KMS-11 (cell line): ENCODE measurements at regions not wholly inside any gene's neighbourhood (a gene's known extent, or its start where the extent isn't known, plus 50 kb on each side); places are given as distances from the start of the nearest gene placed in this dataset.

Experiments used
- H2AFZ ChIP-seq: fragments of 200-600 bp; sonication (generic); 2 replicates; pipeline ENCODE4 v1.6.1; 2016; ENCODE audit warnings: antibody characterized with exemption, mixed run types, low read depth
- H3K27ac ChIP-seq: fragments of 200-600 bp; sonication (generic); 2 replicates; pipeline ENCODE4 v1.6.1; 2016; ENCODE audit warnings: mild to moderate bottlenecking, mixed run types
- H3K27me3 ChIP-seq: fragments of 200-600 bp; sonication (generic); 2 replicates; pipeline ENCODE4 v1.6.1; 2017; ENCODE audit warnings: mild to moderate bottlenecking, low read depth, mixed run types, moderate library complexity; ENCODE audit not compliant: insufficient read depth
- H3K36me3 ChIP-seq: fragments of 200-600 bp; sonication (generic); 2 replicates; pipeline ENCODE4 v1.6.1; 2017; ENCODE audit warnings: mild to moderate bottlenecking, mixed run types; ENCODE audit not compliant: insufficient read depth
- H3K4me1 ChIP-seq: fragments of 200-600 bp; sonication (generic); 2 replicates; pipeline ENCODE4 v1.6.1; 2016; ENCODE audit warnings: mild to moderate bottlenecking, low read depth, mixed run types; ENCODE audit not compliant: poor library complexity, severe bottlenecking
- H3K4me2 ChIP-seq: fragments of 200-600 bp; sonication (generic); 2 replicates; pipeline ENCODE4 v1.7.0; 2016; ENCODE audit warnings: mild to moderate bottlenecking, mixed run types
- H3K4me3 ChIP-seq: fragments of 200-600 bp; sonication (generic); IDR thresholded peaks from 2 replicates; pipeline ENCODE4 v1.6.1; 2017; ENCODE audit warnings: low read depth, low read length, mixed read lengths; ENCODE audit not compliant: insufficient read depth
- H3K79me2 ChIP-seq: fragments of 200-600 bp; sonication (generic); 2 replicates; pipeline ENCODE4 v1.6.1; 2016; ENCODE audit warnings: low read depth, mixed run types; ENCODE audit not compliant: insufficient read depth
- H3K9ac ChIP-seq: fragments of 200-600 bp; sonication (generic); 2 replicates; pipeline ENCODE4 v1.6.1; 2016; ENCODE audit warnings: mild to moderate bottlenecking, mixed run types
- H4K20me1 ChIP-seq: fragments of 200-600 bp; sonication (generic); 2 replicates; pipeline ENCODE4 v1.6.1; 2016; ENCODE audit warnings: mild to moderate bottlenecking, mixed run types; ENCODE audit not compliant: insufficient read depth
- CTCF ChIP-seq: fragments of 200-600 bp; sonication (generic); conservative IDR thresholded peaks from 2 replicates; pipeline ENCODE4 v1.6.1; 2017; ENCODE audit warnings: low read depth, mild to moderate bottlenecking, antibody characterized with exemption, low read length, moderate library complexity, mixed read lengths

- Histone ChIP-seq H3K9ac (no peak overlapping the region), H3K4me2 (no peak overlapping the region), H3K4me3 (no peak overlapping the region), H3K27me3 (no peaks in the 10 kb centered on the region), H3K4me1 (no peaks in the 10 kb centered on the region), H3K36me3 (no peaks in the 10 kb centered on the region), H3K27ac (no peak overlapping the region), H2AFZ (no peak overlapping the region), H3K79me2 (no peaks in the 10 kb centered on the region), H4K20me1 (no peaks in the 10 kb centered on the region)
- no peak for TF ChIP-seq CTCF
These were observed 66.8 kb upstream of the FICD start for GRCh38 chr12:108448246-108448645.

GRCh38 chr12:108447168-108447832 lies 67.8 kb upstream of the FICD start:
- Histone ChIP-seq H3K9ac (no peak overlapping the region), H3K4me3 (no peak overlapping the region), H3K79me2 (no peaks in the 10 kb centered on the region), H3K36me3 (no peaks in the 10 kb centered on the region), H3K4me2 (no peak overlapping the region), H3K27me3 (no peaks in the 10 kb centered on the region), H3K27ac (no peak overlapping the region), H3K4me1 (no peaks in the 10 kb centered on the region), H4K20me1 (no peaks in the 10 kb centered on the region), H2AFZ (no peak overlapping the region)
- TF ChIP-seq CTCF, result no peak

GRCh38 chr12:108446766-108447165 lies 68.3 kb upstream of the FICD start:
- H3K27me3 ChIP-seq, result no peaks in the 10 kb centered on the region
- no peak overlapping the region for H3K4me2 ChIP-seq
- no peak overlapping the region for H3K27ac ChIP-seq
- no peaks in the 10 kb centered on the region for H3K79me2 ChIP-seq
- no peak overlapping the region for H3K9ac ChIP-seq
- no peaks in the 10 kb centered on the region for H3K36me3 ChIP-seq
- TF ChIP-seq CTCF, result no peak
- H3K4me1 ChIP-seq, result no peaks in the 10 kb centered on the region
- H4K20me1 ChIP-seq, result no peaks in the 10 kb centered on the region
- H2AFZ ChIP-seq, result no peak overlapping the region
- no peak overlapping the region for H3K4me3 ChIP-seq

- Histone ChIP-seq H2AFZ (no peak overlapping the region), H3K79me2 (no peaks in the 10 kb centered on the region), H3K27ac (no peak overlapping the region), H3K9ac (no peak overlapping the region), H3K36me3 (no peaks in the 10 kb centered on the region), H3K4me1 (no peaks in the 10 kb centered on the region), H3K4me2 (no peak overlapping the region), H3K4me3 (no peak overlapping the region), H3K27me3 (no peaks in the 10 kb centered on the region), H4K20me1 (no peaks in the 10 kb centered on the region)
- TF ChIP-seq CTCF, result no peak
These were observed 72.2 kb upstream of the FICD start for GRCh38 chr12:108442910-108443309.
